ENCODE measurements at regions not wholly inside any gene's neighbourhood (a gene's known extent, or its start where the extent isn't known, plus 50 kb on each side); places are given as distances from the start of the nearest gene placed in this dataset.

GRCh38 chr5:96252596-96252995 lies 180.5 kb downstream of the PCSK1 start:
- Mint-ChIP-seq H3K4me3 (no peak overlapping the region), H3K27me3 (ENCODE audit: low read depth) (no peaks in the 10 kb centered on the region), H3K9me3 (no peaks in the 10 kb centered on the region), H3K36me3 (ENCODE audit: low read depth) (no peaks in the 10 kb centered on the region), H3K27ac (ENCODE audit: unreplicated experiment) (no peak overlapping the region), H3K4me1 (peaks cover 21% of the 10 kb centered on the region)
- no peak for DNase-seq (ENCODE audit: low read depth, low spot score)
- TF ChIP-seq CTCF (conservative IDR thresholded peaks at IDR 0.05) = no peak

- no peak for TF ChIP-seq CTCF (conservative IDR thresholded peaks at IDR 0.05)
- no peaks in the 10 kb centered on the region for H3K27me3 Mint-ChIP-seq (ENCODE audit: low read depth)
- H3K27ac Mint-ChIP-seq (ENCODE audit: unreplicated experiment) = no peak overlapping the region
Observed at GRCh38 chr5:96250782-96251181, 182.3 kb downstream of the PCSK1 start.

GRCh38 chr5:96248131-96248530 lies 184.9 kb downstream of the PCSK1 start:
- TF ChIP-seq CTCF (conservative IDR thresholded peaks at IDR 0.05) = no peak
- DNase-seq (ENCODE audit: low read depth, low spot score) = no peak
- no peak overlapping the region for H3K4me3 Mint-ChIP-seq

More at GRCh38 chr5:96250782-96251181, 182.3 kb downstream of the PCSK1 start:
- Mint-ChIP-seq H3K4me3 (no peak overlapping the region), H3K9me3 (no peaks in the 10 kb centered on the region), H3K36me3 (ENCODE audit: low read depth) (no peaks in the 10 kb centered on the region), H3K4me1 (peaks cover 19% of the 10 kb centered on the region)
- DNase-seq (ENCODE audit: low read depth, low spot score) = no peak

GRCh38 chr5:96247708-96248107 lies 185.3 kb downstream of the PCSK1 start:
- no peak overlapping the region for H3K27ac Mint-ChIP-seq (ENCODE audit: unreplicated experiment)
- DNase-seq (ENCODE audit: low read depth, low spot score) = no peak
- H3K36me3 Mint-ChIP-seq (ENCODE audit: low read depth) = no peaks in the 10 kb centered on the region
- no peaks in the 10 kb centered on the region for H3K9me3 Mint-ChIP-seq
- H3K27me3 Mint-ChIP-seq (ENCODE audit: low read depth) = no peaks in the 10 kb centered on the region
- H3K4me3 Mint-ChIP-seq = no peak overlapping the region
- no peak for TF ChIP-seq CTCF (conservative IDR thresholded peaks at IDR 0.05)
- H3K4me1 Mint-ChIP-seq = peaks cover 19% of the 10 kb centered on the region

More at GRCh38 chr5:96248131-96248530, 184.9 kb downstream of the PCSK1 start:
- Mint-ChIP-seq H3K9me3 (no peaks in the 10 kb centered on the region), H3K36me3 (ENCODE audit: low read depth) (no peaks in the 10 kb centered on the region), H3K27me3 (ENCODE audit: low read depth) (no peaks in the 10 kb centered on the region), H3K27ac (ENCODE audit: unreplicated experiment) (no peak overlapping the region), H3K4me1 (peaks cover 19% of the 10 kb centered on the region)

GRCh38 chr5:96247097-96247701 lies 185.8 kb downstream of the PCSK1 start:
- Mint-ChIP-seq H3K4me1 (peaks cover 19% of the 10 kb centered on the region), H3K9me3 (no peaks in the 10 kb centered on the region), H3K27me3 (ENCODE audit: low read depth) (no peaks in the 10 kb centered on the region), H3K36me3 (ENCODE audit: low read depth) (no peaks in the 10 kb centered on the region), H3K27ac (ENCODE audit: unreplicated experiment) (no peak overlapping the region), H3K4me3 (no peak overlapping the region)
- DNase-seq (ENCODE audit: low read depth, low spot score) = no peak
- TF ChIP-seq CTCF (conservative IDR thresholded peaks at IDR 0.05) = no peak

All from neural crest cell (in vitro differentiated cells).